IPS-NIHi7 (cell line): ENCODE measurements at regions not wholly inside any gene's neighbourhood (a gene's known extent, or its start where the extent isn't known, plus 50 kb on each side); places are given as distances from the start of the nearest gene placed in this dataset.
"Not testable (repeated sequence)": the region's sequence is repeated elsewhere in the genome, so short reads cannot be mapped to it uniquely, and the experiment has no call there.

Experiments
- DNase-seq: peaks from one replicate; pipeline ENCODE4 v3.0.0; 2012; ENCODE audit warnings: mixed read lengths; ENCODE audit errors: extremely low spot score

DNA sequence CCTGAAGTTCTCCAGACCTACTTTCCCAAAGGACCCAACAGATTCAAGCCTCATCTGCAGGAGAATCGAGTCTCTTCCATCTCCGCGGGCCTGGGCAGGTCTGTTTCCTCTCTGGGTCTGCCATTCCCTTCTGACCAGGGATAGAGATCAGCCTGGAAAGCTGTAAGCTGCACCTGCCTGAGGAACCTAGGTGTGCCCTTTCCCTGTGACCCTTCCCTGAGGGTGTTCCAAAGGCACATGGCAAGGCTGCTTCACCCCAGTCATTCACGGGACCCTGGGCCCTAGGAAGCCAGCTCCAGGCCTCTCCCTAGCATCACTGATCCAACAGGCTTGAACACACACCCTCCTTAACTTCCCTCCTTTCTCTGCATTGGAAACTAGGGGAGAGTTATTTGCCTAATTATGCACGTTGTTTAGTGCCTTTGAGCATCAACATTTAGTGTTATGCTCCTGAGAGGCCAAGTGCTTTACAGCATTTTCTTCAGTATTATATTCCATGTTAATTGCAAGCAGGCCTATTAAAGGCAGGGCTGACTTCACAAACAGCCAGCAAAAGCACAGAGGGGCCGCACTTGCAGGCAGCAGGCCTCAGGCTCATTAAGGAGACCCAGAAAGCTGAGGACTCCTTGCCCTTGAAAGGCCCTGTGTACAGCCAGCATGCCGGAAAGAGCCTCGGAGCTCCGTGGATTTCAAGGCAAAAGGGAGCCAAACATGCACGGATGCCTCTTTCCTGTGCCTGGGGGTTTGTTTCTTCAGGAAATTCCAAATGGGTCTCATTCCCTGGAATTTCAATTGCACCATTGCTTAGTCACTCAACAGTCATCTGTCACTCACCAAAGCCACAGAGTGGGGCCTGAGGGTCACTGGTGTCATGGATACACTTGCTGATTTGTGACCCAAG, 91.0 kb upstream of the FAM20C start:
- no peak for DNase-seq

DNA sequence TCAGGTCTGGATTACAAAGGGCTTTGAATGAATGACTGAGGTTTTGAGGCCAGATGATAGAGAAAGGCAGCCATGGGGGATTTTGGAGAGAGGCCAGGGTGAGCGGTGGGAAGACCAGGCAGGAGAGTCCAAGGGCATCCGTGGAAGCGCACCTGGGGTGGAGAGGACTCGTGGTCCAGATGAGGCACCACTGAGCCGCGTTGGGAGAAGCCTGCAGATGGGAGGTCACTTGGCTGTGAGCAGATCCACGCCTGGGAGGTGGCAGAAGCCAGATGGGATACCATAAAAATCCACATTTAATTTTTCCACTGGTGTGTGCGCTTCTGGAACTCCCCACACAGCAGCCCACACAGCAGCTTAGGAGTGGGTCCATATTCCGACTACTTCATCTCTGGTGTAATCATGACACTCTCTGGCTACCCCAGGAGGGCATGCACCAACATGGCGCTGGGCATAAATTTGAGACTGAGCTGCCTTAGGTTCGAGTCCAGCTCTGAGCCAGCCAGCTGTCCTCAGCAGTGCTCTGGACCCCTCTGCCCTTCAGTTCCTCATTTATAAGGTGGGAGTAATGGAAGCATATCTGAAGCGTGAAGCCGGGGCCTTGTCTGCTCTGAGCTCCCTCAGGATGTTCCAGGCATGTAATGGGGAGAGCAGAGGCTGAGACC, 90.2 kb upstream of the FAM20C start:
- DNase-seq = no peak

DNA sequence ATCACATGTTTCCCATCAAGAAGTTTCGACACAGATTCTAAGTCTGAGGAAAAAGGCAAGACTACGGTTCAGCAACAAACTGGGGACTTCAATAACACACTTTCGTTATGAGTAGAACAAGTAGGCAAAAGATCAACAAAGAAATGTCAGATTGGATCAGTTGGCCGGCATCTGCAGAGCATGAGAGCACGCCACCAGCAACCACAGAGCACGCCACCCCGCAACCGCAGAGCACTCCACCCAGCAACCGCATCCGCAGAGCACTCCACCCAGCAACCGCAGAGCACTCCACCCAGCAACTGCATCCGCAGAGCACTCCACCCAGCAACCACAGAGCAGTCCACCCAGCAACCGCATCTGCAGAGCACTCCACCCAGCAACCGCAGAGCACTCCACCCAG, 89.7 kb upstream of the FAM20C start:
- no peak for DNase-seq

DNA sequence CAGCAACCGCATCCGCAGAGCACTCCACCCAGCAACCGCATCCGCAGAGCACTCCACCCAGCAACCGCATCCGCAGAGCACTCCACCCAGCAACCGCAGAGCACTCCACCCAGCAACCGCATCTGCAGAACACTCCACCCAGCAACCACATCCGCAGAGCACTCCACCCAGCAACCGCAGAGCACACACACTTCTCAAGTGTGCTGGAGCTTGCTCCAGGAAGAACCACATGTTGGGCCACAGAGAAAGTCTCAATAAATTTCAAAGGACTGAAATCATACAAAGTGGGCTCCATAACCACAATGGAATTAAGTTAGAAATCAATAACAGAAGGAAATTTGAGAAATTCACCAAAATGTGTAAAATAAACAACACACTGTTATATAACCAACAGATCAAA, 88.4 kb upstream of the FAM20C start:
- not testable (repeated sequence) for DNase-seq

DNA sequence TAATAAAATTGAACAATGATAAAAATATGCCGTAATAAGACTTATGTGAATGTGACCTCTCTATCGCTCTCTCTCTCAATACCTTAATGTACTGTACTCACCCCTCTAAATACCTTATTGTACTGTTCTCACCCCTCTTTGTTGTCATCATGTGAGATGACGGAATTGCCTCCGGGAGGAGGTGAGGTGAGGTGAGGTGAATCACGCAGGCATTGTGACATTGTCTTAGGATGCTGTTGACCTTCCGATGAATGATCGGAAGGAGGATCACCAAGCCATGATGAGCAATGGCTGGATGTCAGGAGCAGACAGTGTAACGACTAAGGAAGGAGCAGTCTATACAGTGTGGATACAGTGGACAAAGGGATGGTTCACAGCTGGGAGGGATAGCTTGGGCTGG, 87.4 kb upstream of the FAM20C start:
- no peak for DNase-seq

DNA sequence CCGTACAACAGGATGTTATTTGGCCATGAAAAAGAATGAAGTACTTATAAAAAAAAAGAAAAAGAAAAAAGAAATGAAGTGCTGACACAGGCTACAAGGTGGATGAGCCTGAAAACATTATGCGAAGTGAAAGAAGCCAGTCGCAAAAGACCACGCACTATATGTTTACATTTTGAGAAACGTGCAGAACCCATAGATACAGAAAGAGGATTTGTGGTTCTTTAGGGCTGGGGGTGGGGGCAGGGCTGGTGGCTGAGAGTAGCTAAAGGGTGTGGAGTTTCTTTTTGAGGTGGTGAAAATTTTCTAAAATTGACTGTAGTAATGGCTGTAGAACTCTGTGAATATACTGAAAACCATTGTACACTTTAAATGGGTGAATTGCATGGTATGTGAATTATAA, 86.0 kb upstream of the FAM20C start:
- DNase-seq = no peak

DNA sequence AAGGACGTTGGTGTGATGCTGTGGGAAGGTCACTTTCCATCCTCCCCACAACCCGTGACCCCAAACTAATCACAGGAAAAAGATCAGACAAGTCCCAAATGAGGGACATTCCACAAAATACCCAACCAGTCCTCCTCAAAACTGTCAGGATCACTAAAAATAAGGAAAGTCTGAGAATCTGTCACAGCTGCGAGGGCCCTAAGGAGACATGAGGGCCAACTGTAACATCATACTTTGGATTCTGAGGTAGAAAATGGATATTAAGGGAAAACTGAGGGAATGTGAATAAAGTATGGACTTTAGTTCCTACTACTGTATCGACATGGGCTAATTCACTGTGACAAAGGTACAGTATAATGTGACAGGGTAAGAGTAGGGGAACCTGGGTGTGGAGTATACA, 85.1 kb upstream of the FAM20C start:
- no peak for DNase-seq

DNA sequence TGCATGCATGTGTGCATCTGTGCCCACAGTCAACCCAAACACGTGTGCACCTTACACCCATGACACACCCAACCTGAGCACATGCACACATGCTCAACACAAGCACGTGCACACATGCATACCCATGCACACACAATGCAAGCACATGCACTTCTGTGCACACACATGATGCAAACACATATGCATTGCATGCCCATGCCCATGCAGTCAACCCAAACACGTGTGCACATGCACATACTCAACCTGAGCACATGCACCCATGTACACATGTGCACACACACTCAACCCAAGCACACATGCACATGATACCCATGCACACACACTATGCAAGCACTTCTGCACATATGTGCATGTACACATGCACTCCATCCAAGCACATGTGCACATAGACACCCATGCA, 84.5 kb upstream of the FAM20C start:
- no peak for DNase-seq

DNA sequence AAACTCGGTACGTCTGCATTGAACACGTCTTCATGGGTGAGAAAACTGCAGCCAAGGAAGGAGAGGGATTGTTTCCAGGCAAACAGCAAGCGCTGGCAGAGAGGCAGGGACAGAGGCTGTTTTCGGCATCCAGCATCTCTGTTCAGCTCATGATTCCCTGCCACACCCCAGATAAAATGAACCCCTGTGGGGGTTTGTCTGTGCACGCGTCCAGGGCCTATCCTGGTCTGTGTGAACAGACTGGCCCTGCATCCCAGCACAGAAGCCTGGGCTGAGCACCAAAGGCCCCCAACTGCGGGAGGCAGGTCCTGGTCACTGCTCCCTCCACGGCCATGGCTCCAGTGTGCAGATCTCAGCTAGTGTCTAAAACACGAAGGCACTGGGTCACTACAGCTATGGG, 83.3 kb upstream of the FAM20C start:
- no peak for DNase-seq

DNA sequence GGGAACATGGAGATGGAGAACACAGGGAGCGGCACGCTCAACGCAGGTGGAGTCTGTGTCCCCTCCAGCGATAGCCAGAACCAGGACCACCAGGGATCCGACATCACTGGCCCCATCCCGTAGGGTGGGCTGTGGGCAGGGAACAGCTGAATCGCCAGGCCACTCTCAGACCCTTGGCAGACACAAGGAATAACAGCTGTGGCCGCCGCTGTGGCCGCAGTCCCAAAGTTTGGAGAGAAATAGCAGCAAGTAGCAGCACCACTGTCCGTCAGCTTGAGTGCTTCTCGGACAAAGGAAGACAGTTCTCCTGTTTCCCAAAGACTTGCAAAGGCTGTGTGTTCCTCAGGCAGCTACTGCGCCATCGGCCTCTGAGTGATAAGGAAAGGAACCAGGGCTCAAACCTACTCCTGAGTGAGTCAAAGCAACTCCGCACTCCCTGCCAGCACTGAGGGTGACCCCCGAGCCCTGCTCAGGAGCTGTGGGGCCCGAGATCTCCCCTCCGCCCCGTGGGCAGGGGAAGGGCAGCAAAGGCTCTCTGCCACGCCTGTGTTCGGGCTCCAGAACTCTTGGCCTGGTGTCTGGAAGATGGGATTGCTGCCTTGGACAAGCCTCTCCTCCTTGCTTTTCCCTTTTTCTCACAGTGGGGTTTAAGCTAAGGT, 82.3 kb upstream of the FAM20C start:
- DNase-seq = no peak

DNA sequence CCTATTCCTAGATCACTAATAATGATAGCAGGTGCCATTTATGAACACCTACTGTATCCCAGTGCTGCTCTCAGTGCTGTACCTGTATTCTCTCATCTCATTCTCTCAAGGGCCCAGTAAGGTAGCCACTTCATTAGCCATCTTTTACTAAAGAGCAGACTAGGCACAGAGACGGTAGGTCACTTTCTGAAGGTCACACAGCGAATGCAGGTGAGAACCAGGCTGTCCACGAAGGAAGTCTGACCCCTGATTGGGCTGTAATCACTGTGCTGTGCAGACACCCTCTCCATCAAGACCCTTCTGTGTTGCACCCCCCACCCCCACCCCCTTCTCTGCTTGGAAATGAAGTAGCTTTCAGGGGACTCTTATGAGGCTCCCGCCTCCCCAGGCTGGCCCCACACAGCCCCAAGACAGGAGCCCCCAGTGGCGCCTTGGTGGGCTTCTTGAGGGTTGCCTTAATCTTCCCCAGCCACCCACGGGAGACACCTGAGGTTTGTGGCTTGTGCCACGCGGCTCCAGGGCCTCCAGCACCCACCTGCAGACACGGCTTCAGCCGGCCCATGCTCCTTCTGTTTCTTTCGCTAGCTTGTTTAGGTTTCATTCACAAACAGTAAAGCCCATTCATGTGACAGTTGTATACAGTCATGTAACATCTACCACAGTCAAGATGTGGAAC, 81.7 kb upstream of the FAM20C start:
- DNase-seq = no peak

DNA sequence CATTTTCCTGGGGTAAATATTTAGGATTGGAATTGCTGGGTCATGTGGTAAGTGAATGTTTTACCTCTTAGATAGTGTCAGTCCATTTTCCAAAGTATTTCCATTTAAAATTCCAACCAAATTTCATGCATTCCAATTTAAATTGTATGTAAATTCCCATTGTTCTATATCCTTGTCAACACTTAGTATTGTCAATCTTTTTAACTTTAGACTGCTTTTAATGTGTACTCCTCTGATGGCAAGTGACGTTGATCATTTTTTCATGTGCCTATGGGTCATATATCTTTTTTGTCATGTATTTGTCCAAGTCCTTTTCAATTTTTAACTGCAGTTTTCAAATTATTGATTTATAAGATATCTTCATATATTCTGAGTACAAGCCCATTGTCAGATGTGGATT, 80.8 kb upstream of the FAM20C start:
- no peak for DNase-seq

DNA sequence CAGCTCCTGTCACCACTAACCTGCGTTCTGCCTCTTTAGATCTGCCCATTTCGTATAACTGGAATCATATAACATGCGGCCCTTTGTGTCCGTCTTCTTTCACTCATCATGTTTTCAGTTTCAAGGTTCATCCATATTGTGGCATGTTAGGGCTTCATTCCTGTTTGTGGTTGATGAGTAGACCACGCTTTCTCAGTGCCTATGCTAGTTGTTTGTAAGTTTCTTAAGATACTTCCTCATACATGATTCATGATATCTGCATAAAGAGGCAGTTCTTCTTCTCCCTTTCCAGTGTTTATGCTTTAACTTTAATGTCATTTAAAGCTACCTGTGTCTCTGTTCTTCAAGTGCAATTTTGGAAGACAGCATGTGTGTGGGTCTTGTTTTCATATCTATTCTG, 79.5 kb upstream of the FAM20C start:
- DNase-seq = no peak

DNA sequence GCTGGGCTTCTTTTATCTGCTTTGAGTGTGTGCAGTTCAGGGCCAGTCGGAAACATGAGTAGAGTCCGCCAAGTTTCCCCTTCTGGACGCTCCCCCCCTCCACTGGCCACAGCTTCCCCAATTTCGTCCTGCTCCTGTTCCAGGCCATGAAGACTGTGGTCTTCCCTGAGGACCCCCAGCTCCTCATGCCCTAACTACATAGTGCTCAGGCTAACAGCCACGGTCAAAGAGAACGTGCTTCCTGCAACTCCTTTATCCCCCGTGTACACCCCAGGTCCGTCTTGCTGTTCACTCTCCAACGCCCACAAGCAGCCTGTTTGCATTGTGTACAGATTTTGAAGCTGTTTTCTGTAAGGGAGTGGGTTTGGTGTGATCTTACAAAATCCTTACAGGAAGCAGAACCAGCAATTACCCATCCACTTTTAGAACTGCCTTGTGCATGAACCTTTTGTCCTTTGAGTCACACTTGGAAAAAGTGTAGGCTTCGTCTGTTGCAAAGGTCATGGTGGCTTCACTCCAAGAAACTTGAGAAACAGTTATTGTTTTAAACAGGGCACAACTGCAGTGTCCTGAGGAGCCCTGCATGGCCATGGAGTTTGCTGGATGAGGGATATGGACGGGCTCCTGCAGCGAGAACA, 77.0 kb upstream of the FAM20C start:
- DNase-seq = no peak

DNA sequence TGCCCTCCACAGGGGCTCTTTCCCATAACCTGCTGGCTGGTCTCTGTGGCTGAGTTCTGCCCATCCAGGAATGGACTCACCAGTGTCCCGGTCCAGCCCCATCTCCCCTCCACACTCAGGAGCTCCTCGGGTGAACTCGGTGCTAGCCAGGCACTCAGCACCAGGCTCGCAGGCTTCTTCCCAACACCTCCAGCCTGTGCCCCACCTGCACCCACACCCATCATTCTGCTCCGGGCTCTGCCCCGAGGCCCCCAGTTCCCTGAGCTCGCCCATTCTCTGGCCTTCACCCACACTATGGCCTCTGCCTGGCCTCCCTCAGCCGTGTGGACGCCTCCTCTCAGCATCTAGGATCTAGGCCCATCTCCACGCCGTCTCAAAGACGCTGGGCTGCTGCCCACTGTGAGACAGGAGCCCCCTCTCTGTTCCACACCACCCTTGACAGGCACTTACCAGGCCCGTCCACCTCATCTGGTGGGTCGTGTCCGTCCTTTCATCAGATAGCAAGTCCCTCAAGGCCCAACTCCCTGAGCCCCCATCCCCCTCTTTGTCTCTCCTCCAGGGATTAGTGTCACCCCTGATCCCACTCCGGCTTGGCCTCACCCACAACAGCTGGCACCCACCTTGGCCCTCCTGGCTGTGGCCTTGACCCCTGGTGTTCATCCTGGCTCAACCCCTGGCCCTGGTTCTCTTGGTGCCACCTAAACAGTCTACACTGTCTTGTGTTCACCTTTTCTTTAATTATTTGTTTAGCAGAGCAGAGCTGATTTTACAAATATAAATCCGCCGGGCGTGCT, 76.0 kb upstream of the FAM20C start:
- no peak for DNase-seq

DNA sequence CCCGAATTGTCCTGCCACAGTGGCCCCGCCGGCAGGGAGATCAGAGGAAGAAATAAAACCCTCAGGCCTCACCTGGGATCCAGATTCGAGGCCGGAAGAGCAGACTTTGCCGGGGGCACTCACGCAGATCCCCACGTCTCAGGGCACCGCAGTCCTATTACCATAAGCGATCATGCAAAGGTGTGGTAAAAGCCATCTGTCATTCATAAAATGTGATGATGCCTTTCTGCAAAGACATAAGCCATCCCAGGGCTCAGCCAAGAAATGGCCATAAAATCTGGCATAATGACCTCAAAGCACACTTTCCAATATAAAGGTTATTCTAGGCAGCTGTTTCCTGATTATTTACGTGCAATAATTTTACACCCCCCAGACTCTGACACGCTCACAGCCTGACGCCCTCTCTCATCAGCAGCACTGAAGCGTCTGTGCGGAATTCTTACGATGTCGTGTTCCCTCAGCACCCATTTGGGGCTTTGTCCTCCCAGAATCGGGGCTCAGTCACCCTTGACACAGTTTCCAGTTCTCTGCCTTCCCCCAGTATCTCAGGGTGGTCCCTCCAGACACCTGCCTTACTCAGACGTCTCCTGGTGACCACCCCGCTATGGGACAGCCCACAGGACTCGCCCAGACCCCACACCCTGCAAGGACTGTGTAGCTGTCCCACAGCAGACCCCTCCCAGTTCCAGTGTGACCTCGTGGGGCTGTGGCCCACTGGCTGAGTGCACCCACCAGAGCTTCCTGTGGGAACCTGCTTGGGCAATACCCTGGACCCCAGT, 74.3 kb upstream of the FAM20C start:
- no peak for DNase-seq

DNA sequence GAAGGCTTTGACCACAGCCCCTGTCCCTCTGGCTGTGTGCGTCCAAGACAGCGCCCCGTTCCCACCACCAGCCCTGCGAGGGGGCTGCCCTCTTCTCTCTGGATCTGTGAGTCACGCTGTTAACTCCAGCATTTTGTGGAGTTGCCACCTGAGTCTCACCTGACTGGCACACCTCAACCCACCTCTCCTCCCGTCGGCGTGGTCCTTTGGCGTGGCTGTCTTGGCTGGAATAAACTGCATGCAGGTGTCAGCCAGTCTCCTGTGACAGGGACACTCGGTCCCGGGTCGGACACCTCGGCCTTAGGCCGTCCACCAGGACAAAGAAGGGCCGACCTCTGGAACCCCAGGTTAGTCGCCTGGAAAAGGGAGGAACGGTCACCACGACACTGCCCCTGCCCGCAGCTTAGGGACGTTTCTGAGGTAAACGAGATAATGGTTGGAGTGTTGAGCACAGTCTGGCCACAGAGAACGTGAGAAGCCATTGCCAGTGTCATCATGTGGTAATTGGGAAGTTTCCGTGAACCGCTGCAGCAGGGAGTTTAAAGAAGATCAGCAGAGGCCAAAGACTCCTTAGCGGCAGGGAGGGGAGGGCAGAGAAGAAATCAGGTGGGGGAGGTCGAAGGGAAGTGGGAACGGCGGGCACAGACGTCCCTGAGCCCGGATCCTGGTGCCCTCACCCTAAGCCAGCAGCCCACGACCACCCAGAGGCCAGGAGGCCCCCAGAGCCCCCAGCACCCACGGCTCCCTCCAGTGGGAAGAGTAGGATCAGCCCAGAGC, 73.6 kb upstream of the FAM20C start:
- DNase-seq = no peak

DNA sequence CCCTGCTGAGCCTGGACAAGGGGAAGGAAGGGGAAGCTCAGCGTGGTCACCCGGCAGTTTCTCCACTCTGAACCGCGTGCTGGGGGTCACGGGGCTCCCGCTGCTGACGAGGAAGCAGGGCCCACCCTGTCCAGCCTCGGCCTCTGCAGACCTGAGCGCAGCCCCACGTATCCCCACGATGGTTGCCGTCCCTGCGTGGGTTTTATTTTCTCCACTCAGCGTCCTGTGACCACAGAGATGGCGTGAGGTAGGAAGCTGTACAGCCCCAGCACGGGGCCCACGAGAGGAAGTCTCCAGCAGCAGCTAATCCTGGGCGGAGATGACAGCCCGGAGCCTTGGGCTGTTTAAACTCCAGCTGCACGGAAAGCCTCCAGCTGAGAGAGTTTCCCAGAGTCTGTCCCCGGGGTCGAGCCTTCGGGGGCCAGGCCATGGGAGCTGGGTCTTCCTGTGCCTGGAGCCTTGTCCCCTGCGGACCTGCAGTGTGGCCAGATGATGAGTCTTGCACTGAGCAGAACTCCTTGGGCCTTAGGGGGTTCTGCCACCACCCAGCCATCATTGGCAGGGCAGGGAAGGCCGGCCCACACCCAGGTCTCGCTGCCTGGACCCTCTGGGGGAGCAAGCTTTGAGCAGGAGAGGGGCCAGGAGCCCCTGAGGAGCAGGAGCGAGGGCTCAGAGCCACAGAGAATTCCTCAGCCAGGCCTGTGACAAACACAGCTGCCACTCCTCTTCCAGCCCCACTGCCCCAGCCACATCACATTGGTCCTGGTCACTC, 72.8 kb upstream of the FAM20C start:
- peak; percentile 46 for DNase-seq
